ENCODE measurements at regions not wholly inside any gene's neighbourhood (a gene's known extent, or its start where the extent isn't known, plus 50 kb on each side); places are given as distances from the start of the nearest gene placed in this dataset.

DNA sequence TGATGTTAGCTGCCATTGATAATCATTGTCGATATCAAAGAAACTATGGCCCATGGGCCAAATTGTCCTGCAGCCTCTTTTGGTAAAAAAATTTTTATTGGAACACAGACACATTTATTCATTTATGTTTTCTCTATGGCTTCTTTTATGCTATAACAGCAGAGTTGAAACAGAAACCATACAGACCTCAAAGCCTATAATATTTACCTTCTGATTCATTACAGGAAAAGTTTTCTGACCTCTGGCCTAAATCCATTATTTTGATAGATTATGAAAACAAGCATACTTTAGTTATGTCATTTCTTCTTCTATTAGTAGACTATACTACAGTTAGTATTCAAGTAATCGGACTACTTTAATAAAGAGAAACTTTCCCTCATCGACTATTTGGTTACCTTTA, 349.7 kb upstream of the GALNT5 start (continued):
- TF ChIP-seq, protein P1, sequence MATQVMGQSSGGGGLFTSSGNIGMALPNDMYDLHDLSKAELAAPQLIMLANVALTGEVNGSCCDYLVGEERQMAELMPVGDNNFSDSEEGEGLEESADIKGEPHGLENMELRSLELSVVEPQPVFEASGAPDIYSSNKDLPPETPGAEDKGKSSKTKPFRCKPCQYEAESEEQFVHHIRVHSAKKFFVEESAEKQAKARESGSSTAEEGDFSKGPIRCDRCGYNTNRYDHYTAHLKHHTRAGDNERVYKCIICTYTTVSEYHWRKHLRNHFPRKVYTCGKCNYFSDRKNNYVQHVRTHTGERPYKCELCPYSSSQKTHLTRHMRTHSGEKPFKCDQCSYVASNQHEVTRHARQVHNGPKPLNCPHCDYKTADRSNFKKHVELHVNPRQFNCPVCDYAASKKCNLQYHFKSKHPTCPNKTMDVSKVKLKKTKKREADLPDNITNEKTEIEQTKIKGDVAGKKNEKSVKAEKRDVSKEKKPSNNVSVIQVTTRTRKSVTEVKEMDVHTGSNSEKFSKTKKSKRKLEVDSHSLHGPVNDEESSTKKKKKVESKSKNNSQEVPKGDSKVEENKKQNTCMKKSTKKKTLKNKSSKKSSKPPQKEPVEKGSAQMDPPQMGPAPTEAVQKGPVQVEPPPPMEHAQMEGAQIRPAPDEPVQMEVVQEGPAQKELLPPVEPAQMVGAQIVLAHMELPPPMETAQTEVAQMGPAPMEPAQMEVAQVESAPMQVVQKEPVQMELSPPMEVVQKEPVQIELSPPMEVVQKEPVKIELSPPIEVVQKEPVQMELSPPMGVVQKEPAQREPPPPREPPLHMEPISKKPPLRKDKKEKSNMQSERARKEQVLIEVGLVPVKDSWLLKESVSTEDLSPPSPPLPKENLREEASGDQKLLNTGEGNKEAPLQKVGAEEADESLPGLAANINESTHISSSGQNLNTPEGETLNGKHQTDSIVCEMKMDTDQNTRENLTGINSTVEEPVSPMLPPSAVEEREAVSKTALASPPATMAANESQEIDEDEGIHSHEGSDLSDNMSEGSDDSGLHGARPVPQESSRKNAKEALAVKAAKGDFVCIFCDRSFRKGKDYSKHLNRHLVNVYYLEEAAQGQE (IDR thresholded peaks at IDR 0.05) = no peak
- TF ChIP-seq BHLHE40 (IDR thresholded peaks at IDR 0.05; ENCODE audit: low read depth, low read length) (no peak), PHF8 (IDR thresholded peaks at IDR 0.05; ENCODE audit: borderline replicate concordance, low read depth) (no peak), RAD21 (conservative IDR thresholded peaks at IDR 0.05 in 1 of 2, IDR thresholded peaks at IDR 0.05 in 1 of 2) (no peak), RARB (CRISPR knock-in tag; IDR thresholded peaks at IDR 0.05) (no peak)

GRCh38 chr2:156908825-156909224, 348.7 kb upstream of the GALNT5 start:
- Histone ChIP-seq H3K9me3 (no peaks in the 10 kb centered on the region), H3K4me2 (no peak overlapping the region), H3K4me1 (no peaks in the 10 kb centered on the region), H3K27ac (no peak overlapping the region), H3K4me3 (no peak overlapping the region)
- ChIA-PET POLR2A (no interaction called here), CTCF (no interaction called here)
- DNase-seq (ENCODE audit: low read depth in 1 of 2, low spot score in 1 of 2) (no peak), ATAC-seq (no peak), FAIRE-seq (no peak)
- 13% methylated on average over 1 of the region's 1 CpG for WGBS (ENCODE audit: missing lambda C conversion rate)
- TF ChIP-seq, protein P2, sequence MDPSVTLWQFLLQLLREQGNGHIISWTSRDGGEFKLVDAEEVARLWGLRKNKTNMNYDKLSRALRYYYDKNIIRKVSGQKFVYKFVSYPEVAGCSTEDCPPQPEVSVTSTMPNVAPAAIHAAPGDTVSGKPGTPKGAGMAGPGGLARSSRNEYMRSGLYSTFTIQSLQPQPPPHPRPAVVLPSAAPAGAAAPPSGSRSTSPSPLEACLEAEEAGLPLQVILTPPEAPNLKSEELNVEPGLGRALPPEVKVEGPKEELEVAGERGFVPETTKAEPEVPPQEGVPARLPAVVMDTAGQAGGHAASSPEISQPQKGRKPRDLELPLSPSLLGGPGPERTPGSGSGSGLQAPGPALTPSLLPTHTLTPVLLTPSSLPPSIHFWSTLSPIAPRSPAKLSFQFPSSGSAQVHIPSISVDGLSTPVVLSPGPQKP (IDR thresholded peaks at IDR 0.05; ENCODE audit: low read depth, low read length) = no peak
- no peak for TF ChIP-seq HDAC2 (IDR thresholded peaks at IDR 0.05)
- TF ChIP-seq KDM1A (IDR thresholded peaks at IDR 0.05; ENCODE audit: low read depth) = no peak
- no peak for TF ChIP-seq CHD4 (IDR thresholded peaks at IDR 0.05; ENCODE audit: borderline replicate concordance)
- no peak for TF ChIP-seq SMC3 (IDR thresholded peaks at IDR 0.05)
- TF ChIP-seq POLR2A (IDR thresholded peaks at IDR 0.05; ENCODE audit: low read length) = no peak
- TF ChIP-seq MAFK (IDR thresholded peaks at IDR 0.05; ENCODE audit: partially characterized antibody) = no peak
- no peak for TF ChIP-seq HOXB13 (CRISPR knock-in tag; IDR thresholded peaks at IDR 0.05; ENCODE audit: low read depth)
- TF ChIP-seq HOXA7 (CRISPR knock-in tag; IDR thresholded peaks at IDR 0.05) = no peak

- DNase-seq (ENCODE audit: low read depth in 1 of 2, low spot score in 1 of 2) = no peak
- POLR2A ChIA-PET = no interaction called here
- TF ChIP-seq MAFK (IDR thresholded peaks at IDR 0.05; ENCODE audit: partially characterized antibody) (no peak), PHF8 (IDR thresholded peaks at IDR 0.05; ENCODE audit: borderline replicate concordance, low read depth) (no peak), USF2 (IDR thresholded peaks at IDR 0.05) (no peak), ZSCAN20 (CRISPR knock-in tag; IDR thresholded peaks at IDR 0.05) (no peak)
- Histone ChIP-seq H3K4me2 (no peak overlapping the region), H3K4me3 (no peak overlapping the region), H3K27ac (no peak overlapping the region), H3K9me3 (no peaks in the 10 kb centered on the region), H3K4me1 (no peaks in the 10 kb centered on the region)
- CTCF ChIA-PET = no interaction called here
- FAIRE-seq = no peak
- ATAC-seq = no peak
- 92% methylated on average over 5 of the region's 5 CpGs for WGBS (ENCODE audit: missing lambda C conversion rate)
These were observed 347.5 kb upstream of the GALNT5 start for GRCh38 chr2:156909983-156910382.

GRCh38 chr2:156915332-156915731, 342.2 kb upstream of the GALNT5 start:
- no peak overlapping the region for H3K4me2 ChIP-seq
- H3K4me3 ChIP-seq = no peak overlapping the region
- no peak overlapping the region for H3K27ac ChIP-seq
- no peak for TF ChIP-seq ZFP36 (IDR thresholded peaks at IDR 0.05; ENCODE audit: borderline replicate concordance, partially characterized antibody)
- POLR2A ChIA-PET = no interaction called here
- FAIRE-seq (no peak), DNase-seq (ENCODE audit: low read depth in 1 of 2, low spot score in 1 of 2) (no peak), ATAC-seq (no peak)
- H3K9me3 ChIP-seq = no peaks in the 10 kb centered on the region
- no peaks in the 10 kb centered on the region for H3K4me1 ChIP-seq
- CTCF ChIA-PET = no interaction called here

Measured in A549 (cell line).